Erythroblast (primary cell): ENCODE measurements at regions not wholly inside any gene's neighbourhood (a gene's known extent, or its start where the extent isn't known, plus 50 kb on each side); places are given as distances from the start of the nearest gene placed in this dataset.

ENCODE experiments used
- DNase-seq, 2 experiments: peaks; one replicate each; lab custom pipeline; 2025; lab: John Stamatoyannopoulos, UW
- GATA1 ChIP-seq: IDR thresholded peaks from 2 replicates; pipeline ENCODE4 v1.6.1; 2011; ENCODE audit warnings: low read depth, mild to moderate bottlenecking, control low read depth, low read length, moderate library complexity
- POLR2A ChIP-seq: IDR thresholded peaks from 2 replicates; pipeline ENCODE4 v1.6.1; 2011; ENCODE audit warnings: mild to moderate bottlenecking, low read length

DNA sequence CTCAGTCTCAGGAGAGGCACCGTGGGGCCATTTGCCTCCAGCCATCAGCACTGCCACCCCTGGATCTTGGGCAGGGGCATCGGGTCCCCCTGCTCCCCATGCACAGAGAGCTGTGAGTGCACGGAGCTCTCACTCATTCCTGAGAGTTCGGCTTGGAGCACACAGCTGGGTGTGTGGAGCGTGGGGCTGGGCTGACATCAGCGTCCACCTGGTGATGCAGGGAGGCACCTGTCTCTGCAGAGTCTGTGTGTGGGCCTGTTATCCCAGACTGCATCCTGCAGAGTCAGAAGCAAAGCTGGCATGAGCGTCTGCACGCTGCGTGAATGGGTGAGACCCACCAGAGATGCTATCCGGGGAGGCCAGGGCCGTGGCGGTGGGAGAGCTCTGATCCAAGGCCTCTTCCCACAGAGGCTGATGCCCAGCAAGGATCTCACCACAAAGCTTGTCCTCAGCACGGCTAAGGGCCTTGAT is 248.8 kb upstream of the AFDN start:
- no peak for DNase-seq
- TF ChIP-seq POLR2A (no peak), GATA1 (no peak)

DNA sequence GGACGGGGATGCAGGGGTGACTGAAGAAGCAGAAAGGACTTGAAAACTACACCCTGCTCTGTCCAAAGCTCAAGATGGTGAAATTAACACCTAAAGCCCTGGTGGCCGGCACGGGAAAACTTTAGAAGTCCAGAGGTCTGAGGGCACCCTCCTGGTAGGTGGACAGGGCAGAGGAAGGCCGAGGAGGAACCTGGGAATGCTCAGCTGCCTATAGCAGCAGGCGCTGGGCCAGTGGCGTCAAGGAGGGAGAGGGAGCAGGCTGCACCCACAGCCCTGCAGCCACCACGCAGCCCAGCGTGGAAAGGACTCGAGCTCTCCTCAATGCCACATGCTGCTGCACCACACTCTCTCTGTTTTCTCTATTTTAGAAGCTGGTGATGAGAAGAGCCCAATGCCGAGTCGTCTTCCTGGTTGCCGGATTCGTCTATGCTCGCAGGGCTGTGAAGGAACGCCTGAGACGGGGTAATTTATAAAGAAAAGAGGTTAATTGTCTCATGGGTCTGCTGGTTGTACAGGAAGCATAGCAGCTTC is 248.3 kb upstream of the AFDN start:
- no peak for TF ChIP-seq POLR2A
- TF ChIP-seq GATA1 = no peak
- no peak for DNase-seq

DNA sequence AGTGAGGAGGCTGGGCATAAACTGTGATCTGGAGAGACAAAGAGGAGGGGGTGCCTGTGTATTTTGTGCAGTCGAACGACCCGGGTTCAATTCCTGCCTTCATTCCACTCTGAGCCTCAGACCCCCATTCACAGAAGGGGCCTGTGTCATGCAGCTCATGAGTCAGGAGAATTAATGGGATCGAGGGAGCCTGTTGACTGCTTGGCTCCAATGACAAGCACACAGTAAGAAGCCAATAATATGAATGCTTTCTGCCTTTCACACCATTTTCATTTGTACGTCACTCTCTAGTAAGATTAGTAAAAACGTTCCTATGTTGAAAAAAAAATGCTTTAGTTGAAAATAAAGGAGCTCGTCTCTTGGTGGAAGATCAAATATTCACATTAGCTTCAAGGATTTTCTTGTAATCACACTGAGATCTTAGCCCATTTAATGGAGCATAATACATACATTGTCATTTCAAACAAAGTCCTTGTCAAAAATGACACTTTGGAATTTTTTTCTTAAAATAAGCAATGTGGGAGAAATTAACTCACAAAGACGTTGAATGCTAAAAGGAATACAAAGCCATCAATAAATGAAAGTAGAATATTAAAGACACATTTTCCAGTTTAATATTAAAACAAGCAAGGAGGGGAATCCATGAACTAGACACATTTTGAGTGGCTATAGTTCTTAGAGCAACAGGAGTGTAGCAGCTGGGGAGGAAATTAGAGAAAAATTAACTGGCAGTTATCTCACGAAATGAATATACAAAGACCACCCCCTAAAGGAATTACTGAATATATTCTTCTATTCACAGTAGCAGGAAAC is 246.7 kb upstream of the AFDN start:
- no peak for DNase-seq
- no peak for TF ChIP-seq POLR2A
- no peak for TF ChIP-seq GATA1

DNA sequence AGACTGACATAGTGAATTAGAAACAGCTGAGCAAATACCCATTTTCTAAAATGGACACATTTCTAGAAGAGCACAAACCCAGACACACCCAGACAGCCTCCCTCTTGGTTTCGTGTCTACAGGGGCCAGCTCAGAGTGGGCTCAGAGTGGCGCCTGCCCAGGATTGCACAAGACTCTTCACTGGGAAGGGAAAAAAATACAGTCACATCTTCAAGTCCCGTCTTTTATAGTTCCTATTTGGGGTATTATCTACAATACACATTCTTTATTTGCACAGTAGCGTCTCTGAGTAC is 246.1 kb upstream of the AFDN start:
- no peak for TF ChIP-seq POLR2A
- no peak for TF ChIP-seq GATA1

DNA sequence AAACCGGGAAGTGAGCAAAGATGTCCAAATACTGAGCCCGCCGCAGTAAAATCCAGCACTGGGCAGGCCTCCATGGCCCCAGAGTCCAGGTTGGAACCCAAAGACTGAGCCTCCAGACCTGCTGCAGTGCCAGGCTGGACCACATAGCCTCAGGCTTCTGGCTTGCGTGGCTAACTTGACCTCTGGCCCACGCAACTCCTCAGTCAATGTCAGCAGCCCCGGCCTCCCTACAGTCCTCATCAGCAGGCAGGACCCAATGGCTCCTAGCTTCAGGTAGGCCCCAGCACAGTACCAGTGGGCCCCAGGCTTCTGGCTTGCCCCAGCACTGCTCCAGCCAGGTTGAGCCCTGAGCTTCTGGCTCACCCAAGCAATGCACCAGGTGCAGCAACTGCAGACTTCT is 245.1 kb upstream of the AFDN start:
- no peak for DNase-seq

More for the DNA sequence above, 246.1 kb upstream of the AFDN start:
- no peak for DNase-seq

DNA sequence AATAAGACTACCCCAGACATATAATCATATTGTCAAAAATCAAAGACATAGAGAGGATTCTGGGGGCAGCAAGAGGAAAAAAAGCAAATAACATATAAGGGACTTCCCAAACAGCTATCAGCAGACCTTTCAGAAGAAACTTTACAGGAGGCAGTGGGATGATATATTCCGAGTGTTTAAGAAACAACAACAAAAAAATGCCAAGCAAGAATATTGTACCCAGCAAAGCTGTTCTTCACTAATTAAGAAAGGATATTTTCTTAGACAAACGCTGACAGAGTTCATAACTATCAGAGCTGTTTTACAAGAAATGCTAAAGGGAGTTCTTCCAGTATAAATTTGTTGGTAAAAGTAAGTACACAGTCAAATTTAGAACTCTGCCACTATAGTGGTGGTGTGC is 243.3 kb upstream of the AFDN start:
- DNase-seq = no peak
- TF ChIP-seq GATA1 (no peak), POLR2A (no peak)

More for the DNA sequence above, 245.1 kb upstream of the AFDN start:
- TF ChIP-seq GATA1 = no peak
- TF ChIP-seq POLR2A = no peak

DNA sequence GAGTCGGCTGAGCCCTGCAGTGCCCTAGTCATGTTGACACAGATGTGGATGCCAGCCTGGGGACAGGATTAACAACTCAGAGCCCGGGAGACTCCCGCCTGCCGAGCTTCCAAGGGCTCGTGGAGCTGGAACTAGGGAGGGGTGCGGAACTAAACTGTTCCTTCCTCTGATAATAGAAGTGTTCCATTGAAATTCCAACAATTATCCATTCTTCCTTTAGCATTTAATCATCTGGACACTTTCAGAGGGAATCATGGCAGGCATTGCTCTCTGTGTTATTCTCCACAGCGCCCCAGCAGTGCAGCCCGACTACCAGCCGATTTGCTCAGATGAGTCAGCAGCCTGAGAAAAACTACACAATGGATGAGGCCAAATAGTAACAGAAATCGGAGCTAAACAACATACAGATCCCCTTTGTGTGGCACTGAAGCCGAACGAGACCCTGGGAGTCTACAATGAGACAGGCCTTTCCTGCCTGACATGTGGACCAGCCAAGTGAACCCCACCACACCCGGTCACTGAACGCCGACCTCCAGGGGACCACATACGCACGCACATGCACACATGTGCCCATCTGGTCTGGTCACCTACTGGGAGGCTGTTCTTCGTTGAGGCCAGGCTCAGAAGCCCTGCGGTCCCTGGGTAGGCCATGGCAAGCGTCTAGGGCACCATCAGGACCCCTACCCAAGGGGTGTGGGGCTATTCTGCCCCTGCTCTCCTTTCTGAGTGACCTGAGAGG is 238.4 kb upstream of the AFDN start:
- TF ChIP-seq GATA1 (no peak), POLR2A (no peak)
- no peak for DNase-seq

DNA sequence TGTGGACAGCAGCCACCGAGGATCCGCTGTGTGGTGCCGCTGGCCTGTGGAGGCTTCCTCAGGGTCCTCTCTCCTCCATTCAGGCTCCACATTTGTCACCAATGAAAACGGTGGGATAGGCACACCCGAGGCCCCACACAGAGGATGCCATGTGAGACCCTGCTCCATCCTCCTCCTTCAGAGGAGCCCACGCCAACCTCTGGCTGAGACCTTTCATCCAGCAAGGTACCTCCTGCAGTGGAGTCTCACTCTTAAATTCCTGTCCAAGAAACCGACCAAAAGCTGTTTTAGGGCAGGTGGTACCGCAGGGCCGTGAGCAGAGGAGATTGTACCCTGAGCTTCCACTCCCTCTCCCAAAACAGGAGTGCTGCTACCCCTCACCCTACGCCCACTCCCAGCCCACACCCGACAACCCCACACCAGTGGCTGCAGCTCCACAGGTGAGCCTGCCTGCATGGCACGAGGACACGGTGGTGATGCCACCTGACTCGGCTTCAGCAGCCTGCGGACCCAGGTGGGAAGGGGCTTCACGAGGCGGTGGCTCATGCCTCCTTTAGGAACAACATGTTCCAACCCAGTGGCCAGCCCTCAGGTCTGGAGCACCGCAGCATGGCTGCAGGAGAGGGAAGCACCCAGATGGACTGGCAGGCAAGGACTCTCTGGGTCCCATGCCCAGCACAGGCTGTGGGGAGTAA is 237.6 kb upstream of the AFDN start:
- no peak for DNase-seq
- no peak for TF ChIP-seq POLR2A
- TF ChIP-seq GATA1 = no peak

DNA sequence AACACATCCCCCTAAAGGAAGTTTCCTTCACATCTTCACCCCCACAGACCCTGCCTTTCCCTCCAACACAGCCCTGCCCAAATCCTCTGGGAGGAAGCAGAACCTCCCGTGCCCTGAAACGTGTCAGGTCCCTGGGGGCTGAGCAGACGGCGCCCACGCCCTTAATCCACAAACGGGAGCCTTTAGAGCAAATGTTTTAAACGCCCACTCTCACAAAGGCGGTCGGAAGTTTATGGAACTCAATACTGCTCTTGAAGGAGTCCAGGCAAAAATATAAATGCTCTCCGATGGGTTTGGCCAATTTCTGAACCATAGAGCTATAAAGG is 237.1 kb upstream of the AFDN start:
- no peak for DNase-seq
- TF ChIP-seq POLR2A = no peak
- no peak for TF ChIP-seq GATA1

DNA sequence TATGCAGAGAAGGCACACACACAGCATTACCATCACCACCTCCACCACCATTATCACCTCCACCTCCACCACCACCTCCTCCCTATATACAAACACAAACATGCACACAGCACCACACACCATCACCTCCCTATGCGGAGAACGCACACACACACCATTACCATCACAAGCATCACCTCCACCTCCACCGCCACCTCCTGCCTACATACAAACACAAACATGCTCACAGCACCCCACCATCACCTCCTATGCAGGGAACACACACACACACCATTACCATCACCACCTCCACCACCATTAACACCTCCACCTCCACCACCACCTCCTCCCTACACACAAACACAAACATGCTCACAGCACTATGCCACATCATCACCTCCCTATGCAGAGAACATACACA is 236.5 kb upstream of the AFDN start:
- TF ChIP-seq POLR2A (no peak), GATA1 (no peak)
- DNase-seq = no peak
